ENCODE measurements at regions not wholly inside any gene's neighbourhood (a gene's known extent, or its start where the extent isn't known, plus 50 kb on each side); places are given as distances from the start of the nearest gene placed in this dataset.
"Not testable (repeated sequence)": the region's sequence is repeated elsewhere in the genome, so short reads cannot be mapped to it uniquely, and the experiment has no call there.

DNA sequence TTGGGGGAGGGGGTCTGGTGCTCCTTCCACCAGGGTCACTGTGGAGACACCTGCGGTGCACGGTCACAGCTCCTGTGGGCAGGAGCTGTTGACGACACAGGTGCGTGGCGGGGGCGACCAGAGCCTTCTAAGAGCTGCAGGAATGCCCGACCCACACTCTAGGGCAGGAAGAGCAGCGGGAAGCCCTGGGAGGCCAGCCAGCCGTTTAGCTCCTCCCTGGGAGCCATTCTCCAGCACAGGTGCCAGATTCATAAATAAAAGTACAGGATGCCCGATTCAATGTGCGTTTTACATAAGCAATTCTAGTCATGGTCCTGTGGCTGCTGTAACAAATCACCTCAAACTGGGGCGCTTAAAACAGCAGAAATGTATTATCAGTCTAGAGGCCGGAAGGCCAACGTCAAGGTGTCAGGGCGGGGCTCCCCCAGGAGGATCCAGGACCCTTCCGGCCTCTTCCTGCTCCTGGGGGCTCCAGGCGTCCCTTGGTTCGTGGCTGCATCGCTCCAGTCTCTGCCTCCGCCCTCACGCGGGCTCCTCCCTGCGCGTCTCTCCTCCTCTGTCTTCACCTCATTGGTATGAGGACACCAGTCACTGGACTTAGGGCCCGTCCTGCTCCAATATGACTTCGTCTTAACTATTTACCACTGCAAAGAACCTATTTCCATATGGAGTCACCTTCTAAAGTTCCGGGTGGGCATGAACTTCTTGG, 155.4 kb downstream of the FOXL1 start:
- H3K4me1 ChIP-seq, result no peaks in the 10 kb centered on the region
- no peak overlapping the region for H3K27ac ChIP-seq
- H3K27me3 ChIP-seq, result peaks cover 29% of the 10 kb centered on the region
- intact Hi-C loops (cut with DNase I), result no loop called here
- TF ChIP-seq, protein P1, sequence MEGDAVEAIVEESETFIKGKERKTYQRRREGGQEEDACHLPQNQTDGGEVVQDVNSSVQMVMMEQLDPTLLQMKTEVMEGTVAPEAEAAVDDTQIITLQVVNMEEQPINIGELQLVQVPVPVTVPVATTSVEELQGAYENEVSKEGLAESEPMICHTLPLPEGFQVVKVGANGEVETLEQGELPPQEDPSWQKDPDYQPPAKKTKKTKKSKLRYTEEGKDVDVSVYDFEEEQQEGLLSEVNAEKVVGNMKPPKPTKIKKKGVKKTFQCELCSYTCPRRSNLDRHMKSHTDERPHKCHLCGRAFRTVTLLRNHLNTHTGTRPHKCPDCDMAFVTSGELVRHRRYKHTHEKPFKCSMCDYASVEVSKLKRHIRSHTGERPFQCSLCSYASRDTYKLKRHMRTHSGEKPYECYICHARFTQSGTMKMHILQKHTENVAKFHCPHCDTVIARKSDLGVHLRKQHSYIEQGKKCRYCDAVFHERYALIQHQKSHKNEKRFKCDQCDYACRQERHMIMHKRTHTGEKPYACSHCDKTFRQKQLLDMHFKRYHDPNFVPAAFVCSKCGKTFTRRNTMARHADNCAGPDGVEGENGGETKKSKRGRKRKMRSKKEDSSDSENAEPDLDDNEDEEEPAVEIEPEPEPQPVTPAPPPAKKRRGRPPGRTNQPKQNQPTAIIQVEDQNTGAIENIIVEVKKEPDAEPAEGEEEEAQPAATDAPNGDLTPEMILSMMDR (IDR thresholded peaks at IDR 0.05), result no peak
- ATAC-seq, result no peak
- H3K4me3 ChIP-seq, result no peak overlapping the region
- H3K36me3 ChIP-seq, result no peaks in the 10 kb centered on the region
- no peak for DNase-seq
- H3K9me3 ChIP-seq, result no peaks in the 10 kb centered on the region

DNA sequence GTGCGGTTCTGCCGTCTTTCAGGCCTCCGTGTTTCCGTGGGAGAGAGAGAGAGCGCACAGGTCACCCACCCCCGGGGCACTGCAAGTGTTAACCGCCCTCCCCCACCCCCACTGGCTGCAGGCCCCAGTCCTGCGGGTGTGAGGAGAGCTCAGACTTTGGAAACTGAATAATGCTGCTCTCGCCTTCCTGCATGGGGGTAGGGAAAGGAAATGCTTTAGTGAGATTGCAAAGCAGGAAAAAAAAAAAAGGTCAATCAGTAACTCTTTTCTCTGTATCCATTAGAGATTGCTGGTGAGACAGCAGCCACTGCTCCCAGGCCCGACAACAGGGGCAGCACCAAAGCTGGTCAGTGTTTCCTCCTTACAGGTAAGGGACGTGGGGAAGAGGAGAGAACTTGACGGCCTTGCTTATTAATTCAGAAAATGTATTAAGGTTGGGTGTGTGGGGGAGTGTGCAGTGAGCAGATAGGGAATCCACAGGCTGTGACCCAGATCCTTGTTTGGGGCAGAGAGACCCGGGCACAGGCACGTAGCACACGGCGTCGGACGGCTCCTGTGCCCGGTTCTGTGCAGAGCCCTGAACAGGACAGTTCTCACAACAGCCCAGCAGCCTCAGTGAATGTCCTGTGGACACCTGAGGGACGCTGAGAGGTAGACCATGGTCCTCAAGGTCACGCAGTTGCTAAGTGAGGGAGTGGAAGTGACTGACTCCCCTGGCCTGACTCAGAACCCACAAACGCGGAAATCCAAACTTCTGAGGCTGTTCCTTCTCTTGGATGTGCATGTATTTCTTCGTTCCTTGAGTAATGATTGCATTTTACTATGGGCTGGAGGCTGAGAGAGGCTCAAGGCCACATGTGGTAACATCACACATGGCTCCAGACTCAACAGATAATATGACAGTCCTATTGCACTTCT, 156.5 kb downstream of the FOXL1 start:
- TF ChIP-seq, protein P1 (IDR thresholded peaks at IDR 0.05), result no peak
- no peaks in the 10 kb centered on the region for H3K4me1 ChIP-seq
- H3K36me3 ChIP-seq, result no peaks in the 10 kb centered on the region
- H3K27ac ChIP-seq, result no peak overlapping the region
- H3K9me3 ChIP-seq, result no peaks in the 10 kb centered on the region
- ATAC-seq (no peak), DNase-seq (no peak)
- no peak overlapping the region for H3K4me3 ChIP-seq
- intact Hi-C loops (cut with DNase I), result no loop called here
- H3K27me3 ChIP-seq, result peaks cover 34% of the 10 kb centered on the region

DNA sequence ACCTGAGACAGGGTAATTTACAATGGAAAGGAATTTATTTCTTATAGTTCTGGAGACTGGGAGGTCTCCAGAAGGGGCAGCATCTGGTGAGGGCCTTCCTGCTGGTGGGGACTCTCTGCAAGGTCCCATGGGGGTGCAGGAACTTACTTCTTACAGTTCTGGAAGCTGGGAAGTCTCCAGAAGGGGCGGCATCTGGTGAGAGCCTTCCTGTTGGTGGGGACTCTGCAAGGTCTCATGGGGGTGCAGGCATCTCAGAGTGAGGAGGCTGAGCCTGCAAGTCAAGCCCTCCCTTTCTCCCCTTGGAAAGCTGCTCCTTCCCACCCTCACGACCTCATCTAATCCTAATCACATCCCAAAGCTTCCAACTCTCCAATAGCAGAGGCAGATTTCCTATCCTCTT, 157.4 kb downstream of the FOXL1 start:
- intact Hi-C loops (cut with DNase I), result no loop called here
- Histone ChIP-seq H3K4me1 (no peaks in the 10 kb centered on the region), H3K4me3 (no peak overlapping the region), H3K36me3 (no peaks in the 10 kb centered on the region), H3K27ac (no peak overlapping the region), H3K27me3 (peaks cover 39% of the 10 kb centered on the region), H3K9me3 (no peaks in the 10 kb centered on the region)
- DNase-seq, result no peak
- TF ChIP-seq, protein P1 (IDR thresholded peaks at IDR 0.05), result no peak
- ATAC-seq, result no peak

DNA sequence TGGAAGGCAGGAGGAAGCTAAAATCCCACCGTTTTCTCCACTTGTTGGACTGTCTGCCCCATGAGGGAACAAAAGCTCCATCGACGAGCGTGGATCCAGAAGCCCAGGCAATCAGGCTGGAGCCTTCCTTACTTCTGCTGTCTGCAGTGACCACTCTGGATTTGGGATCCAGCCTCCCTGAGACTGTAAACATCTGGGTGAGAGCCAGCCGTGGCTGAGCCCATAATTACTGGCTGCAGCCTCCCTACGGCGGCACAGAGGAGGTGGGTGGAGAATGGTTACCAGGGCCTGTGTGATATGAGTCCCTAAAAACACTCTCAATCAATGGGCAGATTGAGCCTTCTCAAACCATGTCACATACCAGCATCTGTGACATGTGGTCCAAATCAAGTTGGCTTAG, 158.2 kb downstream of the FOXL1 start:
- no peaks in the 10 kb centered on the region for H3K9me3 ChIP-seq
- DNase-seq, result no peak
- no peak for ATAC-seq
- TF ChIP-seq, protein P1 (IDR thresholded peaks at IDR 0.05), result no peak
- intact Hi-C loops (cut with DNase I), result no loop called here
- H3K27me3 ChIP-seq, result peaks cover 41% of the 10 kb centered on the region
- H3K27ac ChIP-seq, result no peak overlapping the region
- H3K36me3 ChIP-seq, result no peaks in the 10 kb centered on the region
- H3K4me3 ChIP-seq, result no peak overlapping the region
- H3K4me1 ChIP-seq, result no peaks in the 10 kb centered on the region

DNA sequence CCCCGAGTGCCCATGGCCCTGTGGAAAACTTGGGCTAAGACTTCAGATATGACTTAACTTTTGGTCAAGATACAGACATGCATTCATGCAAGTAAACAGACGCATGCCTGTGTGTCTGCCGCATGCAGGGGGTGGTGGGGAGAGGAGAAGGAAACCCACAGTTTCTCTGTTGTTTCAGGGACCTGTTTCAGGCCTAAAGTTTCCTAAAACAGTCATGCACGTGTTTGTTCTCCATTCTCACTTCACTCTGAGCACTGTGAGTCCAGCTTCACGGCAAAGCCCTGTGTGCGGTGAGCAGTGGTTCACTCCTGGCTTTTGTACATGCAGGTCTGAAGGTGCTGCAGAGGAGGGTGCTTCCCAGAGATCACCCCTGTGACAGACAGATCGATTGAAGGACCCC, 158.7 kb downstream of the FOXL1 start:
- ATAC-seq (no peak), DNase-seq (no peak)
- Histone ChIP-seq H3K4me1 (no peaks in the 10 kb centered on the region), H3K36me3 (no peaks in the 10 kb centered on the region), H3K27ac (no peak overlapping the region), H3K4me3 (no peak overlapping the region), H3K27me3 (peaks cover 39% of the 10 kb centered on the region), H3K9me3 (no peaks in the 10 kb centered on the region)
- intact Hi-C loops (cut with DNase I), result no loop called here
- TF ChIP-seq, protein P1 (IDR thresholded peaks at IDR 0.05), result no peak

DNA sequence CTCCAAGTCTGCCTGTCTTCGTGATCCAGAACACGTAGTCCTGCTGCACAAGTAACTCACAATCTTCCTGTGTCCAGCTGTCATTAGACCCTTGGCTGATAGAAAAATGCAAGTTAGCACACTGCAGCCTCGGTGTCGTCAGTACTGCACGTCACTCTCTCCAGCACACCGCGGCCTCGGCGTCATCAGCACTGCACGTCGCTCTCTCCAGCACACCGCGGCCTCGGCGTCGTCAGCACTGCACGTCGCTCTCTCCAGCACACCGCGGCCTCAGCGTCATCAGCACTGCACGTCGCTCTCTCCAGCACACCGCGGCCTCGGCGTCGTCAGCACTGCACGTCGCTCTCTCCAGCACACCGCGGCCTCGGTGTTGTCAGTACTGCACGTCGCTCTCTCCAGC, 160.0 kb downstream of the FOXL1 start:
- H3K27ac ChIP-seq; H3K36me3 ChIP-seq; DNase-seq; H3K4me3 ChIP-seq; intact Hi-C loops (cut with DNase I); ATAC-seq; H3K4me1 ChIP-seq; H3K9me3 ChIP-seq: not testable (repeated sequence)
- peaks cover 30% of the 10 kb centered on the region for H3K27me3 ChIP-seq

Data from upper lobe of right lung (tissue), 1 donor.